Thyroid gland (tissue), 4 donors: ENCODE measurements at regions not wholly inside any gene's neighbourhood (a gene's known extent, or its start where the extent isn't known, plus 50 kb on each side); places are given as distances from the start of the nearest gene placed in this dataset.

Experiments used
- POLR2A ChIP-seq, 2 donors: fragments of 450-650 bp; IDR thresholded peaks; one replicate each; pipeline ENCODE4 v1.6.1; 2017; ENCODE audit warnings: antibody characterized with exemption in 2 of 2, mild to moderate bottlenecking in 2 of 2, moderate library complexity in 1 of 2
- TF ChIP-seq, protein P1 (sequence below), 6 experiments: fragments of 200-600 bp in 3 of 6; fragments of 450-650 bp in 3 of 6; sonication (generic) in 3 of 6; IDR thresholded peaks; one replicate each; pipeline ENCODE4 v1.5.1; 2016 to 2019; ENCODE audit warnings: antibody characterized with exemption in 6 of 6, mild to moderate bottlenecking in 2 of 6, inconsistent platforms in 1 of 6, moderate library complexity in 1 of 6

DNA sequence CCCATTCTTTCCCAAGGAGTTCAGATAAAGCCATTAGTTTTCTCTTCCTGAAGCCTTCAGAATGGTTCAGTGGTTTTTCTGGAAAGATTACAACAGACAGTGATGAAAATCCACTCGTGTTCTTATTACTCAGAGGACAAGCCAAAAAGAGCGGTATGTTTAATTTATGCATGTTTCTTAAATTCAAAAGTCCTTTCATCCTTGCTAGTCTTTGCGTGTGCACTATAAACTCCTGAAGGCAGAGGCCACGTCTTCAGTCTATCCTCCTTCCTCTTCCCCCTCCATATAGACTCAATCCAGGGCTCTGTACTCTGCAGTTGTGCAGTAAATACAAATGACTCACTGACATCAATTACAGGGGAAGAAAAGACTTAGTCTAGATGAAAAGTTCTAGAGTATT is 409.2 kb upstream of the PLXNA2 start:
- TF ChIP-seq, protein P1, sequence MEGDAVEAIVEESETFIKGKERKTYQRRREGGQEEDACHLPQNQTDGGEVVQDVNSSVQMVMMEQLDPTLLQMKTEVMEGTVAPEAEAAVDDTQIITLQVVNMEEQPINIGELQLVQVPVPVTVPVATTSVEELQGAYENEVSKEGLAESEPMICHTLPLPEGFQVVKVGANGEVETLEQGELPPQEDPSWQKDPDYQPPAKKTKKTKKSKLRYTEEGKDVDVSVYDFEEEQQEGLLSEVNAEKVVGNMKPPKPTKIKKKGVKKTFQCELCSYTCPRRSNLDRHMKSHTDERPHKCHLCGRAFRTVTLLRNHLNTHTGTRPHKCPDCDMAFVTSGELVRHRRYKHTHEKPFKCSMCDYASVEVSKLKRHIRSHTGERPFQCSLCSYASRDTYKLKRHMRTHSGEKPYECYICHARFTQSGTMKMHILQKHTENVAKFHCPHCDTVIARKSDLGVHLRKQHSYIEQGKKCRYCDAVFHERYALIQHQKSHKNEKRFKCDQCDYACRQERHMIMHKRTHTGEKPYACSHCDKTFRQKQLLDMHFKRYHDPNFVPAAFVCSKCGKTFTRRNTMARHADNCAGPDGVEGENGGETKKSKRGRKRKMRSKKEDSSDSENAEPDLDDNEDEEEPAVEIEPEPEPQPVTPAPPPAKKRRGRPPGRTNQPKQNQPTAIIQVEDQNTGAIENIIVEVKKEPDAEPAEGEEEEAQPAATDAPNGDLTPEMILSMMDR (IDR thresholded peaks at IDR 0.05) = no peak
- no peak for TF ChIP-seq POLR2A (IDR thresholded peaks at IDR 0.05)
